ENCODE measurements at regions not wholly inside any gene's neighbourhood (a gene's known extent, or its start where the extent isn't known, plus 50 kb on each side); places are given as distances from the start of the nearest gene placed in this dataset.

DNA sequence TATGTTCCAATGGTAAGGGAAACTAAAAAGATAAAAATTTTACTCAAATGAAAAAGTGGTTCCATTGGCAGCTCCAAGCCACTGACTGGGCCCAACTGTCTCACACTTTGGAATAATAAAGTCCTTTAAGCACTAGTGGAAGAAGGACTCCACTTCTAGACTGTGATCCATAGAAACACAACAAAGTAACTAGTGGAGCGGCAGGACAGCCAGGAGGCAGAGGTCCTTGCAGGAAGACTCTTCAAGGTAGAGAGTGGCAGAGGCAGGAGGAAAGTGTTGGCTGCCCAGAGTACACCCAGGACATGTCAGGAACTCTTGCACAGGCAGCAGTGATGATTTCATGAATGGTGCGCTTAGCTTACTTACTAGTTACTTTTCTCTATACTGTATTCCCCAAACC is 65.0 kb upstream of the CCN6 start:
- no peaks in the 10 kb centered on the region for H3K36me3 ChIP-seq (ENCODE audit: control insufficient read depth, insufficient read depth, low read length)
- H3K79me2 ChIP-seq (ENCODE audit: control insufficient read depth, insufficient read depth, low read length): no peaks in the 10 kb centered on the region
- no peak overlapping the region for H2AK5ac ChIP-seq (ENCODE audit: low read length)
- no peaks in the 10 kb centered on the region for H3K27me3 ChIP-seq (ENCODE audit: insufficient read depth, low read length, poor library complexity)
- H3K4me3 ChIP-seq (ENCODE audit: low read length): no peak overlapping the region
- no peak overlapping the region for H3K23ac ChIP-seq (ENCODE audit: low read length)
- no peak overlapping the region for H3K27ac ChIP-seq (ENCODE audit: low read depth, low read length)
- peaks cover 6% of the 10 kb centered on the region for H3K4me1 ChIP-seq (ENCODE audit: control insufficient read depth, low read depth, low read length)
- H2BK120ac ChIP-seq (ENCODE audit: low read depth, low read length): no peak overlapping the region
- no peak overlapping the region for H3K56ac ChIP-seq (ENCODE audit: low read length)
- H4K5ac ChIP-seq (ENCODE audit: low read length): no peak overlapping the region
- no peak overlapping the region for H2BK5ac ChIP-seq (ENCODE audit: low read length)
- no peak overlapping the region for H4K8ac ChIP-seq (ENCODE audit: low read depth, low read length)
- H3K9ac ChIP-seq (ENCODE audit: low read length): no peak overlapping the region
- H3K4ac ChIP-seq (ENCODE audit: low read depth, low read length): no peak overlapping the region
- H3K18ac ChIP-seq (ENCODE audit: low read length): no peak overlapping the region
- H3K4me2 ChIP-seq (ENCODE audit: low read length): no peak overlapping the region
- DNase-seq: no peak
- no peaks in the 10 kb centered on the region for H3K79me1 ChIP-seq (ENCODE audit: low read length)
- H2BK15ac ChIP-seq (replicated peaks; ENCODE audit: low read depth): no peak overlapping the region
- WGBS (ENCODE audit: extremely low coverage, insufficient coverage, low lambda C conversion rate): no CpG with 5 or more reads among the region's 2 CpGs

GRCh38 chr6:111989743-111990142 is 64.2 kb upstream of the CCN6 start:
- Histone ChIP-seq H2AK5ac (ENCODE audit: low read length) (no peak overlapping the region), H3K36me3 (ENCODE audit: control insufficient read depth, insufficient read depth, low read length) (no peaks in the 10 kb centered on the region), H3K4me2 (ENCODE audit: low read length) (no peak overlapping the region), H4K8ac (ENCODE audit: low read depth, low read length) (no peak overlapping the region), H3K27me3 (ENCODE audit: insufficient read depth, low read length, poor library complexity) (no peaks in the 10 kb centered on the region), H3K4me1 (ENCODE audit: control insufficient read depth, low read depth, low read length) (peaks cover 4% of the 10 kb centered on the region), H3K23ac (ENCODE audit: low read length) (no peak overlapping the region), H3K79me1 (ENCODE audit: low read length) (no peaks in the 10 kb centered on the region), H3K79me2 (ENCODE audit: control insufficient read depth, insufficient read depth, low read length) (no peaks in the 10 kb centered on the region), H4K5ac (ENCODE audit: low read length) (no peak overlapping the region), H3K9ac (ENCODE audit: low read length) (no peak overlapping the region), H2BK5ac (ENCODE audit: low read length) (no peak overlapping the region), H3K4me3 (ENCODE audit: low read length) (no peak overlapping the region), H2BK120ac (ENCODE audit: low read depth, low read length) (no peak overlapping the region), H2BK15ac (replicated peaks; ENCODE audit: low read depth) (no peak overlapping the region), H3K27ac (ENCODE audit: low read depth, low read length) (no peak overlapping the region), H3K18ac (ENCODE audit: low read length) (peak overlapping the region; percentile 65), H3K56ac (ENCODE audit: low read length) (no peak overlapping the region), H3K4ac (ENCODE audit: low read depth, low read length) (no peak overlapping the region)
- DNase-seq: no peak
- 100% methylated on average over 1 of the region's 2 CpGs for WGBS (ENCODE audit: extremely low coverage, insufficient coverage, low lambda C conversion rate)

DNA sequence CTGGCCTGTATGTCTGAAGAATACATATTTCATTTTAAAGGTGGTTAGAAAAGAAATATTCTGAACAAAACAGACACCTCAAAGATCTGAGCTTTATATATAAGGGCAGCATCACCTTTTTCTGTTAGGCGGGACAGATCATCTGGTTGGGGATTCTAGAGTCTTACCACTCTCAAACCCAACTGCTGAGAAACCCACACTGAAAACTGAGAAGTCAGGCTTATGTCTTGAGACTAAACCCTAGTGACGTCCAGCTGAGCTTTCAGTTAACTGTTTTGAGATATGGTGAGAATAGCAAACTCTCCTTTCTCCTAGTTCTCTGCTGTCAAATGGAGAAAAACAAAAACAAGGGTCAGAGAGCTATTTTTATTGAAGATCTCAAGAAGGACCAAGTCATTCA is 63.7 kb upstream of the CCN6 start:
- Histone ChIP-seq H2AK5ac (ENCODE audit: low read length) (no peak overlapping the region), H2BK120ac (ENCODE audit: low read depth, low read length) (no peak overlapping the region), H3K23ac (ENCODE audit: low read length) (no peak overlapping the region), H3K4me2 (ENCODE audit: low read length) (no peak overlapping the region), H3K27me3 (ENCODE audit: insufficient read depth, low read length, poor library complexity) (no peaks in the 10 kb centered on the region), H3K27ac (ENCODE audit: low read depth, low read length) (no peak overlapping the region), H3K79me2 (ENCODE audit: control insufficient read depth, insufficient read depth, low read length) (no peaks in the 10 kb centered on the region), H2BK15ac (replicated peaks; ENCODE audit: low read depth) (no peak overlapping the region), H3K36me3 (ENCODE audit: control insufficient read depth, insufficient read depth, low read length) (no peaks in the 10 kb centered on the region), H4K8ac (ENCODE audit: low read depth, low read length) (no peak overlapping the region), H3K4me1 (ENCODE audit: control insufficient read depth, low read depth, low read length) (peaks cover 4% of the 10 kb centered on the region), H3K9ac (ENCODE audit: low read length) (no peak overlapping the region), H3K18ac (ENCODE audit: low read length) (no peak overlapping the region), H3K56ac (ENCODE audit: low read length) (no peak overlapping the region), H4K5ac (ENCODE audit: low read length) (no peak overlapping the region), H3K4ac (ENCODE audit: low read depth, low read length) (no peak overlapping the region), H3K4me3 (ENCODE audit: low read length) (no peak overlapping the region), H3K79me1 (ENCODE audit: low read length) (no peaks in the 10 kb centered on the region), H2BK5ac (ENCODE audit: low read length) (no peak overlapping the region)
- WGBS (ENCODE audit: extremely low coverage, insufficient coverage, low lambda C conversion rate): no CpG with 5 or more reads among the region's 2 CpGs
- DNase-seq: no peak

- Histone ChIP-seq H3K9ac (ENCODE audit: low read length) (no peak overlapping the region), H3K4me2 (ENCODE audit: low read length) (no peak overlapping the region), H4K5ac (ENCODE audit: low read length) (no peak overlapping the region), H2BK120ac (ENCODE audit: low read depth, low read length) (no peak overlapping the region), H3K27me3 (ENCODE audit: insufficient read depth, low read length, poor library complexity) (no peaks in the 10 kb centered on the region), H3K4me1 (ENCODE audit: control insufficient read depth, low read depth, low read length) (no peaks in the 10 kb centered on the region), H4K8ac (ENCODE audit: low read depth, low read length) (no peak overlapping the region), H3K18ac (ENCODE audit: low read length) (no peak overlapping the region), H3K36me3 (ENCODE audit: control insufficient read depth, insufficient read depth, low read length) (no peaks in the 10 kb centered on the region), H2AK5ac (ENCODE audit: low read length) (no peak overlapping the region), H3K4ac (ENCODE audit: low read depth, low read length) (no peak overlapping the region), H3K79me2 (ENCODE audit: control insufficient read depth, insufficient read depth, low read length) (no peaks in the 10 kb centered on the region), H3K56ac (ENCODE audit: low read length) (no peak overlapping the region), H3K27ac (ENCODE audit: low read depth, low read length) (no peak overlapping the region), H3K4me3 (ENCODE audit: low read length) (no peak overlapping the region), H2BK15ac (replicated peaks; ENCODE audit: low read depth) (no peak overlapping the region), H2BK5ac (ENCODE audit: low read length) (no peak overlapping the region), H3K79me1 (ENCODE audit: low read length) (no peaks in the 10 kb centered on the region), H3K23ac (ENCODE audit: low read length) (no peak overlapping the region)
- no CpG with 5 or more reads among the region's 4 CpGs for WGBS (ENCODE audit: extremely low coverage, insufficient coverage, low lambda C conversion rate)
- DNase-seq: no peak
These were observed 61.1 kb upstream of the CCN6 start for GRCh38 chr6:111992851-111993250.

- H4K8ac ChIP-seq (ENCODE audit: low read depth, low read length): no peak overlapping the region
- no peak overlapping the region for H3K9ac ChIP-seq (ENCODE audit: low read length)
- H3K18ac ChIP-seq (ENCODE audit: low read length): no peak overlapping the region
- no peak overlapping the region for H3K27ac ChIP-seq (ENCODE audit: low read depth, low read length)
- no peak overlapping the region for H2AK5ac ChIP-seq (ENCODE audit: low read length)
- no peak overlapping the region for H3K23ac ChIP-seq (ENCODE audit: low read length)
- no peaks in the 10 kb centered on the region for H3K36me3 ChIP-seq (ENCODE audit: control insufficient read depth, insufficient read depth, low read length)
- no peak overlapping the region for H4K5ac ChIP-seq (ENCODE audit: low read length)
- H3K4me3 ChIP-seq (ENCODE audit: low read length): no peak overlapping the region
- no peak overlapping the region for H3K56ac ChIP-seq (ENCODE audit: low read length)
- H3K79me2 ChIP-seq (ENCODE audit: control insufficient read depth, insufficient read depth, low read length): no peaks in the 10 kb centered on the region
- H3K27me3 ChIP-seq (ENCODE audit: insufficient read depth, low read length, poor library complexity): no peaks in the 10 kb centered on the region
- no peaks in the 10 kb centered on the region for H3K4me1 ChIP-seq (ENCODE audit: control insufficient read depth, low read depth, low read length)
- no peak overlapping the region for H2BK15ac ChIP-seq (replicated peaks; ENCODE audit: low read depth)
- no peak overlapping the region for H3K4me2 ChIP-seq (ENCODE audit: low read length)
- H3K4ac ChIP-seq (ENCODE audit: low read depth, low read length): no peak overlapping the region
- H2BK120ac ChIP-seq (ENCODE audit: low read depth, low read length): no peak overlapping the region
- no CpG with 5 or more reads among the region's 6 CpGs for WGBS (ENCODE audit: extremely low coverage, insufficient coverage, low lambda C conversion rate)
- H3K79me1 ChIP-seq (ENCODE audit: low read length): no peaks in the 10 kb centered on the region
- no peak overlapping the region for H2BK5ac ChIP-seq (ENCODE audit: low read length)
- no peak for DNase-seq
These were observed 60.6 kb upstream of the CCN6 start for GRCh38 chr6:111993342-111993741.

DNA sequence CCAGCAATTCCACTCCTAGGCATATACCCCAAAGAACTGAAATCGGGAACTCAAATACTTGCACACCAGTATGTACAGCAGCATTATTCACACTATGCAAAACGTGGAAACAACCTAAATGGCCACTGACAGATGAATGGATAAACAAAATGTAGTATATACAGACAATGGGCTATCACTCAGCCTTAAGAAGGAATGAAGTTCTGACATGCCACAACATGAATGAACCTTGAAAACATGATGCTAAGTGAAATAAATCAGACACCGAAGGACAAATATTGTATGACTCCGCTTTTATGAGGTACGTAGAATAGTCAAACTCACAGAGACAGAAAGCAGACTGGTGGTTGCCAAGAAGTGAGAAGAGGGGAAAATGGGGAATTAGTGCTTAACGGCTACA is 59.1 kb upstream of the CCN6 start:
- Histone ChIP-seq H3K79me1 (ENCODE audit: low read length) (no peaks in the 10 kb centered on the region), H3K56ac (ENCODE audit: low read length) (no peak overlapping the region), H2BK120ac (ENCODE audit: low read depth, low read length) (no peak overlapping the region), H3K4ac (ENCODE audit: low read depth, low read length) (no peak overlapping the region), H2BK15ac (replicated peaks; ENCODE audit: low read depth) (no peak overlapping the region), H3K23ac (ENCODE audit: low read length) (no peak overlapping the region), H3K18ac (ENCODE audit: low read length) (no peak overlapping the region), H2BK5ac (ENCODE audit: low read length) (no peak overlapping the region), H2AK5ac (ENCODE audit: low read length) (no peak overlapping the region), H3K4me2 (ENCODE audit: low read length) (no peak overlapping the region), H3K4me3 (ENCODE audit: low read length) (no peak overlapping the region), H4K8ac (ENCODE audit: low read depth, low read length) (no peak overlapping the region), H3K4me1 (ENCODE audit: control insufficient read depth, low read depth, low read length) (no peaks in the 10 kb centered on the region), H4K5ac (ENCODE audit: low read length) (no peak overlapping the region), H3K27me3 (ENCODE audit: insufficient read depth, low read length, poor library complexity) (no peaks in the 10 kb centered on the region), H3K27ac (ENCODE audit: low read depth, low read length) (no peak overlapping the region), H3K79me2 (ENCODE audit: control insufficient read depth, insufficient read depth, low read length) (no peaks in the 10 kb centered on the region), H3K36me3 (ENCODE audit: control insufficient read depth, insufficient read depth, low read length) (no peaks in the 10 kb centered on the region), H3K9ac (ENCODE audit: low read length) (no peak overlapping the region)
- no peak for DNase-seq
- no CpG with 5 or more reads among the region's 6 CpGs for WGBS (ENCODE audit: extremely low coverage, insufficient coverage, low lambda C conversion rate)

Data from mesendoderm (in vitro differentiated cells).